Naive thymus-derived CD8-positive, alpha-beta T cell (primary cell): ENCODE measurements at regions not wholly inside any gene's neighbourhood (a gene's known extent, or its start where the extent isn't known, plus 50 kb on each side); places are given as distances from the start of the nearest gene placed in this dataset.

Experiments
- ATAC-seq, 2 donors: fragments of 150-1000 bp; cut with Tn5 transposase in 1 of 2; sonication (Bioruptor Pico), chemical (Tn5 transposase) in 1 of 2; 1 replicate in 1 of 2; 2 replicates in 1 of 2; pipeline ENCODE4 v1.10.0; 2021; ENCODE audit warnings: mild to moderate bottlenecking in 2 of 2, moderate library complexity in 2 of 2
- POLR2A ChIA-PET: fragments of 350-600 bp; sonication (Branson Sonifier 250); formaldehyde crosslinking; loops from one replicate; lab custom pipeline; 2021; ENCODE audit warnings: antibody characterized with exemption; lab: Charles Lee
- DNase-seq, 10 donors: peaks; one replicate each; pipeline versions ENCODE4 v3.0.0 to v3.0.0-alpha.2; 2020 to 2022
- H3K27ac Mint-ChIP-seq, 10 donors: one replicate each; pipeline ENCODE4 v1.8.0; 2020 to 2022; ENCODE audit warnings: mild to moderate bottlenecking in 10 of 10, mixed read lengths in 10 of 10, moderate library complexity in 4 of 10, inconsistent platforms in 1 of 10
- H3K27me3 Mint-ChIP-seq, 5 donors: one replicate each; pipeline ENCODE4 v1.8.0; 2021 to 2022; ENCODE audit warnings: mixed read lengths in 5 of 5
- H3K36me3 Mint-ChIP-seq, 3 donors: one replicate each; pipeline ENCODE4 v1.8.0; 2020 to 2022; ENCODE audit warnings: mixed read lengths in 3 of 3, mild to moderate bottlenecking in 2 of 3, inconsistent platforms in 1 of 3
- H3K4me1 Mint-ChIP-seq, 4 donors: one replicate each; pipeline ENCODE4 v1.8.0; 2021 to 2022; ENCODE audit warnings: mixed read lengths in 4 of 4
- H3K4me3 Mint-ChIP-seq, 10 donors: one replicate each; pipeline ENCODE4 v1.8.0; 2020 to 2022; ENCODE audit warnings: mild to moderate bottlenecking in 10 of 10, mixed read lengths in 10 of 10, moderate library complexity in 6 of 10, inconsistent platforms in 1 of 10
- H3K9me3 Mint-ChIP-seq, 9 donors: one replicate each; pipeline ENCODE4 v1.8.0; 2020 to 2022; ENCODE audit warnings: mixed read lengths in 9 of 9, mild to moderate bottlenecking in 3 of 9, inconsistent platforms in 1 of 9, moderate library complexity in 1 of 9

DNA sequence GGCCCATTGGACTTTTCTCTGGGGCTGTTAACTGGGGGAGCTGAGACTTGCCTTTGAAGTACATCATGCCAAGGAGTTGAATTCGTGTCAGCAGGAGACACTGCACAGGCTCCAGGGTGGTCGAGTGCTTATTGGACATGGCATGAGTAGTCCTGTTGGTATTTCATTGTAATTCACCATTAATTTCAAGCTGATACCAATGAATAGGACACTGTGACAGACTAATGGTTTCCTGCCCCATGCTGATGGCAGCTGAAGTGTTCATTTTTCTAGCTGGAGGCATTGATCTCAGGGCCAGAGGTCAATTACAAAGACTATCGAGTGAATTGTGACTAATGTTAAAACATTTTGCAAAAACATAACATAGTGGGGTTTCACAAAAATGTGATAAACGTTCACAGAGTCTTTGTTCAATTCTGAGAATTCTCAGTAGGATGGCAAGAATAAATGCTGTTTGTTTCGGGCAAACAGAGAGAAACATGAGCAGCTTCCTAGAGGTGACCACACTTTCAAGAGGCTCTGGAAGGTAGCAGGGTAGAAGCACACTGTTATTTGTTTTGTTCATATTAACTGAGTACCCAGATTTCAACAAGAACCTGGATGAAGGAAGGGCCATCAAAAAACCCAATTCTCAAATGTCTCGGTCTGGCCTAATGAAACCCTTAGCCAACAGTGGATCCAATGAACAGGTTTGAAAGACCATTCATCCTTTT, 90.6 kb upstream of the ARL4C start:
- POLR2A ChIA-PET: no interaction called here
- H3K4me1 Mint-ChIP-seq: no peaks in the 10 kb centered on the region
- H3K4me3 Mint-ChIP-seq: no peak overlapping the region
- ATAC-seq (no peak), DNase-seq (no peak)
- H3K27me3 Mint-ChIP-seq: peaks cover 6 to 24% (median 20%) of the 10 kb centered on the region in 5 donors
- H3K9me3 Mint-ChIP-seq: no peaks in the 10 kb centered on the region
- H3K27ac Mint-ChIP-seq: no peak overlapping the region
- H3K36me3 Mint-ChIP-seq: no peaks in the 10 kb centered on the region

DNA sequence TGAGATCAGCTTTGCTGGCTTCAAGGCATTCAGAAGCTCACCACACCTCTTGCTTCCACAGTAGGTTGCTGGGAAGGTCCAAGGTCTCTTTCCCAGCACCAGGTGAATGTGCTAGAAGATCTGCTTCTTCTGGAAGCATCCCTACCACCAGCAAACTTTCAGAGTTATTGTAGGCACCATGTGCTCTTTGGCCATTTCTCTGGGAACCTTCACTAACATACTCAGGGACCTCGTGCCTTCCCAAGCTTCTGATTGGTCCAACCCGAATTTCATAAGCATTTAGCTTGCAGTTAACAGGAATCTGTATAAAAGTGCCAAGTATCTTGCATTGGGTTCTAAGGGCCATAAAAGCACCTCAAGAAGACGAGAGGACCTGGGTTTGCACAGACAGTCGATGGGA, 86.5 kb upstream of the ARL4C start:
- Mint-ChIP-seq H3K9me3 (no peaks in the 10 kb centered on the region), H3K4me1 (no peaks in the 10 kb centered on the region), H3K36me3 (no peaks in the 10 kb centered on the region), H3K4me3 (no peak overlapping the region), H3K27ac (no peak overlapping the region), H3K27me3 (peaks cover 7 to 23% (median 15%) of the 10 kb centered on the region in 5 donors)
- DNase-seq (no peak), ATAC-seq (no peak)
- POLR2A ChIA-PET: no interaction called here

DNA sequence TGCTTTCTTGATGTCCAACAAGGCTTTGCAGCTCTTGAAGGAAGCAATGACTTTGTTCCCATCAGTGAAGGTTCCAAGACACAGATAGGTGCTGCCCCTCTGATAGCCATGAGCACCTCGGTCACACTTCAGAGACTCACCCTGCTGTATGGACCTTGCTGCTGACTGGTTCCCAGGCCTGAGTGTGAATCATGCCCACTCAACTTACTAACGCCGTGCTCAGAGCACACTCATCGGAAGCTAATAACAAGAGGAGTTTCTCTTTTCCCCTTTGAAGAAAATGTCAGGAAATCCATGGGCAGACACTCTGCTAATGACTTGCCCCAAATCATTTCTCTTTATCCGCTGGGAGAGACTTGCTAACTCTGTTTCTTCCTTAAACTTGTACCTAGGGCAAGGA, 83.8 kb upstream of the ARL4C start:
- Mint-ChIP-seq H3K4me3 (no peak overlapping the region), H3K4me1 (peaks cover 0 to 3% (median 0%) of the 10 kb centered on the region in 4 donors)
- POLR2A ChIA-PET: no interaction called here

DNA sequence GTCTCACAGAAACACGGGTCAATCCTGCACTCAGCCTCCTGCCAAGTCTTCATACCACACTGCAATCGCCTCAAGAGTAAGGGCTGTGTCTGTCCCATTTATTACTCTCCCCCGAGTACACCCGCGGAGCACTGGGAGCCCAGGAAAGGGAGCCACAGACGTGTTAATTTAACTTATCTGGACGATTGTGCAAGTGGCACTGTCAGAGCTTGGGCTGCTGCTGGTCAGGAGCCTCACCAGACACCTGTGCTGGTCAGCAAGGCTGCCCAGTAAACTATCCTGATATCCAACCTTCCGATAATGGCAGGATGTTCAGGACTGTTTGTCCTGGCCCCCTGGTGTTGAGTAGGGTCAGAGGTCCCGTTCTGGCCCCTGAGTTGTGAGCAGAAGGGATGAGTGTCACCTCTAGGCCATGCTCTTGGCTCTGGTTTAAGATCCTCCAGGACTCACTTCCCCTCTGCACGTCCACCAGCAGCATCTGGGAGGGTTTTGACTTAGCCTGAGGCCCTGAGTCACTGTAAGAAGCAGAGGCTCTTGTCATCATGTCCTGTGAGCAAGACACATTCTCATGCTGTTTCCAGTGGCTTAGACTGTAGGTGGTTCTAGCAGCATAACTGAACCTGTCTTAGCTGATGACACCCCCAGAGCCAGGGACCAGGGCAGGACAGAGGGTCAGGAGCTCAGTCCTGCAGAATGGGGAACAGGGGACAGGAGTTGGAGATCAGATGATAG, 82.5 kb upstream of the ARL4C start:
- Mint-ChIP-seq H3K27me3 (peaks cover 8 to 23% (median 11%) of the 10 kb centered on the region in 5 donors), H3K36me3 (no peaks in the 10 kb centered on the region), H3K27ac (no peak overlapping the region), H3K9me3 (no peaks in the 10 kb centered on the region), H3K4me1 (peaks cover 0 to 3% (median 0%) of the 10 kb centered on the region in 4 donors), H3K4me3 (no peak overlapping the region)
- POLR2A ChIA-PET: no interaction called here
- DNase-seq (no peak), ATAC-seq (no peak)

More for the DNA sequence above, 83.8 kb upstream of the ARL4C start:
- H3K27ac Mint-ChIP-seq: no peak overlapping the region
- H3K9me3 Mint-ChIP-seq: no peaks in the 10 kb centered on the region
- ATAC-seq (no peak), DNase-seq (no peak)
- peaks cover 7 to 23% (median 15%) of the 10 kb centered on the region in 5 donors for H3K27me3 Mint-ChIP-seq
- H3K36me3 Mint-ChIP-seq: no peaks in the 10 kb centered on the region

DNA sequence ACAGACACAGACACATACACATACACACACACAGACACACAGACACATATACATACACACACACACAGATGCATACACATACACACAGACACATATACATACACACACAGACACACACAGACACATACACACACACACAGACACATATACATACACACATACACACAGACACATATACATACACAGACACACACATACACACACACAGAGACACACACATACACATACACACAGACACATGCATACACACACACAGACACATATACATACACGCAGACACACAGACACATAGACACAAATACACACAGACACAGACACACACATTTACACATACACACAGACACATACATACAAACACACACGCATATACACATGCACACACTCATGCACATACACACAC, 81.5 kb upstream of the ARL4C start:
- ATAC-seq (no peak), DNase-seq (no peak)
- H3K27me3 Mint-ChIP-seq: peaks cover 5 to 22% (median 8%) of the 10 kb centered on the region in 5 donors
- no peaks in the 10 kb centered on the region for H3K9me3 Mint-ChIP-seq
- POLR2A ChIA-PET: no interaction called here
- no peak overlapping the region for H3K27ac Mint-ChIP-seq
- H3K4me3 Mint-ChIP-seq: no peak overlapping the region
- H3K36me3 Mint-ChIP-seq: no peaks in the 10 kb centered on the region
- peaks cover 0 to 5% (median 0%) of the 10 kb centered on the region in 4 donors for H3K4me1 Mint-ChIP-seq

DNA sequence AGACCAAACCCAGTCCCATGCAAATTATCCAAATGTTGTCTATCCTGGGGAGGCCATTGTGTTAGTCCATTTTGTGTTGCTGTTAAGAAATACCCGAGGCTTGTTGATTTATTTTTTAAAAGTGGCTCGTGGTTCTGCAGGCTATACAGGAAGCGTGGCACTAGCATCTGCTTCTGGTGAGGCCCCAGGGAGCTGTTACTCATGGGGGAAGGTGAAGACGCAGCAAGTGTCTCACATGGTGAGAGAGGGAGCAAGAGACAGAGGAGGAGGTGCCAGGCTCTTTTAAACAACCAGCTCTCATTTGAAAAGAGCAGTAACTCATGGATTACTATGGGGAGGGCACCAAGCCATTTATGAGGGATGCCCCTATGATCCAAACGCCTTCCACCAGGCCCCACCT, 80.3 kb upstream of the ARL4C start:
- H3K27me3 Mint-ChIP-seq: peaks cover 3 to 22% (median 8%) of the 10 kb centered on the region in 5 donors
- no peak for ATAC-seq
- no peaks in the 10 kb centered on the region for H3K9me3 Mint-ChIP-seq
- POLR2A ChIA-PET: no interaction called here
- no peak overlapping the region for H3K27ac Mint-ChIP-seq
- DNase-seq: no peak
- no peaks in the 10 kb centered on the region for H3K36me3 Mint-ChIP-seq
- no peak overlapping the region for H3K4me3 Mint-ChIP-seq
- H3K4me1 Mint-ChIP-seq: peaks cover 0 to 15% (median 0%) of the 10 kb centered on the region in 4 donors

DNA sequence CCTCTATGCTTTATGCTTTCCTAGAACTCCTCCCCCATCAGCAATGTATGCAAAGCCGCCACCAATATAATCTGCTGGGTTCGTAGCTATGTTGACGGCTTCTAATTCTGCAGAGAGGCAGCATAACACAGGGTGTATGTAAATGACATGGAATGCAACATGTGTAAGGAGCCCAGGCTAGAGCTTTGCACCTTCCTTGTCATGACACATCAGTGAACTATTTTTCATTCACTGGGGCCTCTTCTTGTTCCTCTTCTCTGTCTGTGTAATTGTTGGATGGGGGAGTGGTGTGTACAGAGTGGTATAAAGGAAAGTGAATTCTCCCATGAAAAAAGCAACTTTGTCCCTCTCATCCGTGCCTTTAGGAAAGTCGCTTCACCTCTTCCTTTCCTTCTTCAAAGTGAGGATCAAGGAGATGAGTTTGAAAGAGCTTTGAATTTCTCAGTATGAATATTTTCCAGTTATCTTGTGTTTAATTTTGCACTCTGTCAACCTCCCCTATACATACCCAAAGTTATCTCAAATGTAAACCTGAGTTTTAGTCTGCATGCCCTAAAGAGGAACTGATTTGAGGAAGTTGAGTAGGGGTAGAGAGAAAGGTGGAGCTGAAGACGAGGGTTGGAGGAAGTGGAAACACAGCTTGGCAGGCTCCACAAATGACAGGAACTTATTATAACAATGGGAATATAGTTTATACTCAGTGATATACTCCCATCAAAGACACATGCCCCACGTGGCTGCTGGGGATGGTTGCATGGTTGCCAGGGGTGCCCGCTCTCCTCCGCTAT, 74.9 kb upstream of the ARL4C start:
- POLR2A ChIA-PET: no interaction called here
- peak overlapping the region in 1 of 10 donors; percentile 11 for H3K4me3 Mint-ChIP-seq
- no peaks in the 10 kb centered on the region for H3K36me3 Mint-ChIP-seq
- H3K27me3 Mint-ChIP-seq: peaks cover 6 to 59% (median 27%) of the 10 kb centered on the region in 5 donors
- H3K9me3 Mint-ChIP-seq: no peaks in the 10 kb centered on the region
- H3K27ac Mint-ChIP-seq: peak overlapping the region in 1 of 10 donors; percentile 15
- H3K4me1 Mint-ChIP-seq: peaks cover 0 to 50% (median under 1%) of the 10 kb centered on the region in 4 donors
- ATAC-seq (no peak), DNase-seq (no peak)

DNA sequence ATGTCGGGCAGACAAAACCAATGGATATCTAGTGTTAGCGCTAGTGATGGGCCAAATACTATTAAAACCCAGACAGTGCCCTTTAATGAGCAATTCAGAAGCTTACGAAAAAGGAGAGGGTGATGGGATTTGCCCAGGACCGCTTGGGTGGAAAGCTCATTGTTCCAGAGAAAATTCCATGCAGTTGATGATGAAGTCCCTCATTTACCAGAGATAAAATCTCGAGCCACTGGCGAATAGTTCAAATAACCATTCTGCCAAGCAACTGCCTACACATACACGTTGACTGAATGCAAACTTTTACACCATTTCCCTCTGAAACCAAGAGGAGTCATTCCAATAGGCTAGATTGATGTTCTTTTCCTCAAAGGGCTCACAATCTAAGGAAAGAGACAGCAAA, 73.6 kb upstream of the ARL4C start:
- DNase-seq (no peak), ATAC-seq (no peak)
- Mint-ChIP-seq H3K4me1 (peaks cover 0 to 52% (median under 1%) of the 10 kb centered on the region in 4 donors), H3K36me3 (no peaks in the 10 kb centered on the region), H3K4me3 (no peak overlapping the region), H3K27ac (no peak overlapping the region), H3K9me3 (no peaks in the 10 kb centered on the region), H3K27me3 (peaks cover 6 to 60% (median 27%) of the 10 kb centered on the region in 5 donors)
- POLR2A ChIA-PET: no interaction called here

DNA sequence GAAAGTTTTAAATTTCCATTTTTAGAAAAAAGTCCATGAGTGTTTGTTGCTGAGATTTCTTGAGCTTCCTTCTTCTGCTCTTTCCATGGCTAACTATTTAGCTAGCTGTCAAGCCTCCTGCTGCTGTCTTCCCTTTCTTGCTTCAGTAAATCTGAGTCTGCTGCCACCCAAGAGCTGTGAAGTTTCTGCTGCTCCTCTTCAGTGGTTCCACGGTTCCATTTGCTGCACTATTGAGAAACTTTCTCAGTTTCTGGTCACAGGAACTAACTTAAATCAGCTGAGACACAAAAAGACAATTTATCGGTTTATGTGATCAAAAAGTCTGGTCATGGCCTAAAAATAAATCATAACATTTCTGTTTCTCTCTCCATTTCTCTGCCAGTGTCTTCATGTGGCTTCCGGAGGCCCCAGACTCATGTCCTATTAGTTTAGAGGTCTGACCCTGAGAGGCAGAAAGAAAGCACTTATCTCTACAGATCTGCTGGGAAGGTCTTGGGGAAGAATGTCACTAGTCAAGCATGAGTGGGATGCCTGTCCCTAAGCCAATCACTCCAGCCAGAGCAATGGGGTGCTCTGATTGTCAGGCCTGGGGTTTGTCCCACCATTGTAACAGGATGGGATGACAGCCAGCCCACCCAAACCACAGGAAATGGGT, 73.0 kb upstream of the ARL4C start:
- no peaks in the 10 kb centered on the region for H3K9me3 Mint-ChIP-seq
- no peaks in the 10 kb centered on the region for H3K36me3 Mint-ChIP-seq
- H3K27ac Mint-ChIP-seq: peak overlapping the region in 1 of 10 donors; percentile 63
- peaks cover 0 to 58% (median under 1%) of the 10 kb centered on the region in 4 donors for H3K4me1 Mint-ChIP-seq
- POLR2A ChIA-PET: no interaction called here
- H3K4me3 Mint-ChIP-seq: no peak overlapping the region
- no peak for ATAC-seq
- DNase-seq: no peak
- peaks cover 6 to 60% (median 27%) of the 10 kb centered on the region in 5 donors for H3K27me3 Mint-ChIP-seq

DNA sequence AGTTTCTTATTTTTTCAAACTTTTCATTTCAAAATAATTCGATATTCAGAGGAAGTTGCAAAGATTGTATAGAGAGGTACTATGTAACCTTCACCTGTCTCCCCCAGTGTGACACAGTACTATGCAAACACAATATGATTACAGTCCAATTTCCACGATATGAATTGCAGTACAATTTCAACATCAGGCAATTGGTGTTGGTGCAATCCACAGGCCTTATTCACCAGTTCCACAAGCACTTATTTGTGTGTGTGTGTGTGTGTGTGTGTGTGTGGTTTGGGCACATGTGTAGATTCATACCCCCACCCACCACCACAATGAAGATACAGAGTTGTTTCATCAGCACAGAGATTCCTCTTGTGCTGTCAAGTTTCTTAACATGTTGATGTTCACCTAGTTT, 69.7 kb upstream of the ARL4C start:
- Mint-ChIP-seq H3K27me3 (peaks cover 4 to 39% (median 19%) of the 10 kb centered on the region in 5 donors), H3K9me3 (peaks cover 0 to 4% (median 2%) of the 10 kb centered on the region in 9 donors), H3K27ac (no peak overlapping the region), H3K4me1 (peaks cover 0 to 47% (median under 1%) of the 10 kb centered on the region in 4 donors), H3K4me3 (no peak overlapping the region), H3K36me3 (peaks cover 0 to 3% (median 0%) of the 10 kb centered on the region in 3 donors)
- no peak for DNase-seq
- POLR2A ChIA-PET: no interaction called here
- no peak for ATAC-seq

DNA sequence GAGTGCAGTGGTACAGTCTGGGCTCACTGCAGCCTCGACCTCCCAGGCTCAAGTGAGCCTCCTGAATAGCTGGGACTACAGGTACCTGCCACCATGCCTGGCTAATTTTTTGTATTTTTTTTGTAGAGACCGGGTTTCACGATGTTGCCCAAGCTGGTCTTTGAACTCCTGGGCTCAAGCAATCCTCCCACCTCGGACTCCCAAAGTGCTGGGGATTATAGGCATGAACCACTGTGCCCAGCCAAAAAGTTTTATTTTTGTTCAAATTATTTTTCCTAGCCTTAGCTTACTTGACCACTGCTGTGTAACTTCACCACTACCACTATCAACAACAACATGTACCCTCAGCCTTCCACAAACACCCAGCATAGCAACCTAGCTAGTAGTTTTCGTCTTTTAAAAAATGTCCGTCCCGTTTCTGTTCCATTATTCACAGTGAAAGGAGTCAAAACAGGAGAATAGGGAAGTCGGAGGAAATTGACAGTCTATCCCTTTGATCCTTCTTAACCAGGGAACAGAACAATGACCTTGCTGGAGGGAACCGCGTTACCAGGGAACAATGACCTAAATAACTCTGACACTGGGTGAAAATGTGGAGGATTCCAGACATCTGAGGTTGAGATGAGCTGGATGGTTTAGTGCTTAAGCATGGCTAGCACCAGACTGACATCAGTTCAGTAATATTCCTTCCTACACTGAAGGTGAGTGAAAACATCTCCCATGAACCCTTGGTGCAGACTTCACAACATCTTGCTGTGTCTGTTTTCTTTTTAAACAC, 69.2 kb upstream of the ARL4C start:
- no peak for DNase-seq

DNA sequence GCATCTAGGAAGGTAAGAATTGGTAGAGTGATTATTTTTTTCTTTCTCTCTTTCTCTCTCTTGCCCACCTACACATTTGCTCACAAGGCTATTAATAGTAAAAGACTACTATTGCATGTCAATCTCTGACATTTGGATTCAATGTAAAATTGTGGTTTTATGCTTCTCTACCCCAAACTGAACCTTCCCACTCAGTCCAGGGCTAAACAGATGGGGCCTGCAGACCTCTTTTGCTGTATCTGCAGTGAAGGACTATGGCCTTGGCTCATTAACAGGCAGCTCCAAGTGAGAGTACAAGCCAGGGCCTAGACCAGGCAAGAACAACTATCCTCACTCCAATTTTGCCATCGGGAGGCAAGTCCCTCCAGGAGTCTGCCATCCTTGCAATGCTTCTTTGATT, 68.3 kb upstream of the ARL4C start:
- Mint-ChIP-seq H3K27me3 (peaks cover 4 to 36% (median 17%) of the 10 kb centered on the region in 5 donors), H3K36me3 (peaks cover 0 to 10% (median 0%) of the 10 kb centered on the region in 3 donors), H3K27ac (no peak overlapping the region), H3K9me3 (peaks cover 0 to 14% (median 3%) of the 10 kb centered on the region in 9 donors), H3K4me3 (peak overlapping the region in 1 of 10 donors; percentile 26), H3K4me1 (peaks cover 0 to 35% (median 0%) of the 10 kb centered on the region in 4 donors)
- DNase-seq (no peak), ATAC-seq (no peak)
- POLR2A ChIA-PET: no interaction called here

More for the DNA sequence above, 69.2 kb upstream of the ARL4C start:
- peaks cover 0 to 9% (median 3%) of the 10 kb centered on the region in 9 donors for H3K9me3 Mint-ChIP-seq
- peaks cover 0 to 41% (median under 1%) of the 10 kb centered on the region in 4 donors for H3K4me1 Mint-ChIP-seq
- peaks cover 4 to 38% (median 19%) of the 10 kb centered on the region in 5 donors for H3K27me3 Mint-ChIP-seq
- no peak overlapping the region for H3K4me3 Mint-ChIP-seq
- H3K27ac Mint-ChIP-seq: no peak overlapping the region
- peaks cover 0 to 9% (median 0%) of the 10 kb centered on the region in 3 donors for H3K36me3 Mint-ChIP-seq
- POLR2A ChIA-PET: no interaction called here
- no peak for ATAC-seq
